ENCODE measurements at regions not wholly inside any gene's neighbourhood (a gene's known extent, or its start where the extent isn't known, plus 50 kb on each side); places are given as distances from the start of the nearest gene placed in this dataset.

- H4K20me1 ChIP-seq, result no peaks in the 10 kb centered on the region
- TF ChIP-seq Cebpa-rat (IDR thresholded peaks at IDR 0.05), result no peak
- no peak overlapping the region for H3K27ac ChIP-seq
- H3K27me3 ChIP-seq, result no peaks in the 10 kb centered on the region
- H3K9me3 ChIP-seq, result no peaks in the 10 kb centered on the region
- H3K4me1 ChIP-seq, result no peaks in the 10 kb centered on the region
- no peak overlapping the region for H3K4me3 ChIP-seq
- no peak overlapping the region for H3K9ac ChIP-seq
- H3K4me2 ChIP-seq, result no peak overlapping the region
- H3K36me3 ChIP-seq, result no peaks in the 10 kb centered on the region
These were observed 548.1 kb downstream of the BRINP3 start for GRCh38 chr1:189929501-189930099.

- TF ChIP-seq Cebpa-rat (IDR thresholded peaks at IDR 0.05), result no peak
- H3K27ac ChIP-seq, result no peak overlapping the region
- H3K9me3 ChIP-seq, result no peaks in the 10 kb centered on the region
- H3K36me3 ChIP-seq, result no peaks in the 10 kb centered on the region
- H3K4me2 ChIP-seq, result no peak overlapping the region
- H3K9ac ChIP-seq, result no peak overlapping the region
- no peak overlapping the region for H3K4me3 ChIP-seq
- H3K27me3 ChIP-seq, result no peaks in the 10 kb centered on the region
- no peaks in the 10 kb centered on the region for H3K4me1 ChIP-seq
- H4K20me1 ChIP-seq, result no peaks in the 10 kb centered on the region
These were observed 540.8 kb downstream of the BRINP3 start for GRCh38 chr1:189936861-189937260.

GRCh38 chr1:189939967-189940366, 537.7 kb downstream of the BRINP3 start:
- no peak overlapping the region for H3K4me3 ChIP-seq
- H3K27ac ChIP-seq, result no peak overlapping the region
- H3K36me3 ChIP-seq, result no peaks in the 10 kb centered on the region
- no peak overlapping the region for H3K4me2 ChIP-seq
- no peaks in the 10 kb centered on the region for H3K4me1 ChIP-seq
- H3K9me3 ChIP-seq, result no peaks in the 10 kb centered on the region
- no peak overlapping the region for H3K9ac ChIP-seq
- H4K20me1 ChIP-seq, result no peaks in the 10 kb centered on the region
- H3K27me3 ChIP-seq, result no peaks in the 10 kb centered on the region
- no peak for TF ChIP-seq Cebpa-rat (IDR thresholded peaks at IDR 0.05)

DNA sequence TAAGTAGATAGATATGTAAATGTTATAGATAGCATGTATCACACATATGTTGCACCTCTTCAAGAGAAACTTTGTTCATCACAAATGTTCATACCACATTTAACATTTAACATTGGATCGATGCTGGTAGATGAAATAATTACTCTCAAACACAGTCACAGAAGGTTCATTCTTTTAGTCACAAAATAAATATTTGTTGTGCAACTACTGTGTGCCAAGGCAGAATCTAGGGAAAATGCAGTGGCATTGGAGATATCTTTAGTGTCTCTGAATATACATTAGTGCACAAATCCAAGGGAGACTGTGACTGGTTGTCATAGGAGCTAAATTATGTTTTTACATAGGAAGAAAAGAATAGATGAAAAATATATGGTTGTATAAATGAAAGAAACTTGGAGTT, 535.7 kb downstream of the BRINP3 start:
- TF ChIP-seq Cebpa-rat (IDR thresholded peaks at IDR 0.05), result no peak
- no peak overlapping the region for H3K4me3 ChIP-seq
- H3K36me3 ChIP-seq, result no peaks in the 10 kb centered on the region
- H3K4me2 ChIP-seq, result no peak overlapping the region
- no peak overlapping the region for H3K9ac ChIP-seq
- H3K27me3 ChIP-seq, result no peaks in the 10 kb centered on the region
- no peaks in the 10 kb centered on the region for H3K9me3 ChIP-seq
- no peaks in the 10 kb centered on the region for H3K4me1 ChIP-seq
- no peak overlapping the region for H3K27ac ChIP-seq
- H4K20me1 ChIP-seq, result no peaks in the 10 kb centered on the region

- no peaks in the 10 kb centered on the region for H3K9me3 ChIP-seq
- no peaks in the 10 kb centered on the region for H3K27me3 ChIP-seq
- H3K27ac ChIP-seq, result no peak overlapping the region
- TF ChIP-seq Cebpa-rat (IDR thresholded peaks at IDR 0.05), result no peak
- no peaks in the 10 kb centered on the region for H4K20me1 ChIP-seq
- H3K4me2 ChIP-seq, result no peak overlapping the region
- H3K9ac ChIP-seq, result no peak overlapping the region
- no peak overlapping the region for H3K4me3 ChIP-seq
- no peaks in the 10 kb centered on the region for H3K36me3 ChIP-seq
- H3K4me1 ChIP-seq, result no peaks in the 10 kb centered on the region
These were observed 518.9 kb downstream of the BRINP3 start for GRCh38 chr1:189958756-189959155.

GRCh38 chr1:189960769-189961168, 516.9 kb downstream of the BRINP3 start:
- no peak overlapping the region for H3K9ac ChIP-seq
- no peaks in the 10 kb centered on the region for H3K4me1 ChIP-seq
- no peaks in the 10 kb centered on the region for H3K27me3 ChIP-seq
- H3K4me3 ChIP-seq, result no peak overlapping the region
- no peak overlapping the region for H3K27ac ChIP-seq
- H4K20me1 ChIP-seq, result no peaks in the 10 kb centered on the region
- no peak overlapping the region for H3K4me2 ChIP-seq
- no peak for TF ChIP-seq Cebpa-rat (IDR thresholded peaks at IDR 0.05)
- H3K36me3 ChIP-seq, result no peaks in the 10 kb centered on the region
- H3K9me3 ChIP-seq, result no peaks in the 10 kb centered on the region

- H3K27ac ChIP-seq, result no peak overlapping the region
- H3K4me2 ChIP-seq, result no peak overlapping the region
- no peaks in the 10 kb centered on the region for H4K20me1 ChIP-seq
- no peak overlapping the region for H3K9ac ChIP-seq
- H3K36me3 ChIP-seq, result no peaks in the 10 kb centered on the region
- TF ChIP-seq Cebpa-rat (IDR thresholded peaks at IDR 0.05), result no peak
- H3K27me3 ChIP-seq, result no peaks in the 10 kb centered on the region
- H3K4me1 ChIP-seq, result no peaks in the 10 kb centered on the region
- no peaks in the 10 kb centered on the region for H3K9me3 ChIP-seq
- H3K4me3 ChIP-seq, result no peak overlapping the region
These were observed 515.5 kb downstream of the BRINP3 start for GRCh38 chr1:189962181-189962580.

DNA sequence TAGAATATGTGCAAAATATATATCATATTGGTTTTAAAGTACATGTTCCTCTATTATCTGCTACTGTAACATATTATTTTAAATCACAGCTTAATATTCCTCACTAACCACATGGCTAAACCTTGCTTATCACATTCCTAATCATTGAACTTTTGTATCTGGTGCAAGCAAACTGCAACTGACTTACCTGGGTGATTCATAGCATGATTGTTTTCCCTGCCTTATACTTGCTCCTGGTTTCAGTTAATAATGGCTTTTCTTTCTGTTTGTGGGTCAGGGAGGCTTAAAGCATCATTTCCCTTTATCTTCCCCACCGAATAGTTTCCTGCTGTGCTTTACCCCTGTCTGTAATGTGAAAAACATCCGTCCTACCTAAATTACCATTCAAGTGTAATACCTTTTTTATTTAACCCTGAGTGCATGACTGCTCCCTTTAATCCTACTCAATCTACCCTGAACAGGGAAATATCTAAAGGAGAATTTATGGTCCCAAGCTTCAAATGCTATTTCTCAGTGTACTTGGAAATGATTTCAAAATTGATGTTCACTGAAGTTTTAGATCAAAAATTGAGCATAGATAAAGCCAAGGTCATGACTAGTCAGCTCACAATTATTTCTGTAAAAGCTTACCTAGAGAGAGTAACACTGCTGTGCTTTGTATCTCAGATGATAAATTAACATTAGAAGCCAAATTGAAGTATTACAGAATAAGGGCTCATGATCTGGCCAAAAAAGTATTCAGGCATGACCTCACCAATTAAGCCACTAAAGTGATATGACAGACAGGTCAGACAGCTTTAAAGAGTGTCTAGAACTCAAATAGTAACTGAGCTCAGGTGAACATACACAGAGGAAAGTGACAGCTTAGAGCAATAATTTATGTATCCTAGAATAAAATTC, 507.1 kb downstream of the BRINP3 start:
- Histone ChIP-seq H3K9me3 (no peaks in the 10 kb centered on the region), H3K27ac (no peak overlapping the region), H3K9ac (no peak overlapping the region), H3K36me3 (no peaks in the 10 kb centered on the region), H4K20me1 (no peaks in the 10 kb centered on the region), H3K4me2 (no peak overlapping the region), H3K4me3 (no peak overlapping the region), H3K27me3 (no peaks in the 10 kb centered on the region), H3K4me1 (no peaks in the 10 kb centered on the region)
- TF ChIP-seq Cebpa-rat (IDR thresholded peaks at IDR 0.05), result no peak

GRCh38 chr1:189971656-189972055, 506.0 kb downstream of the BRINP3 start:
- Histone ChIP-seq H3K27ac (no peak overlapping the region), H3K4me2 (no peak overlapping the region), H3K36me3 (no peaks in the 10 kb centered on the region), H4K20me1 (no peaks in the 10 kb centered on the region), H3K4me1 (no peaks in the 10 kb centered on the region), H3K9me3 (no peaks in the 10 kb centered on the region), H3K27me3 (no peaks in the 10 kb centered on the region), H3K4me3 (no peak overlapping the region), H3K9ac (no peak overlapping the region)
- no peak for TF ChIP-seq Cebpa-rat (IDR thresholded peaks at IDR 0.05)

- H3K27me3 ChIP-seq, result no peaks in the 10 kb centered on the region
- no peaks in the 10 kb centered on the region for H3K4me1 ChIP-seq
- H3K4me3 ChIP-seq, result no peak overlapping the region
- no peak for TF ChIP-seq Cebpa-rat (IDR thresholded peaks at IDR 0.05)
- no peaks in the 10 kb centered on the region for H3K9me3 ChIP-seq
- no peak overlapping the region for H3K27ac ChIP-seq
- H4K20me1 ChIP-seq, result no peaks in the 10 kb centered on the region
- no peaks in the 10 kb centered on the region for H3K36me3 ChIP-seq
- H3K4me2 ChIP-seq, result no peak overlapping the region
- H3K9ac ChIP-seq, result no peak overlapping the region
These were observed 500.5 kb downstream of the BRINP3 start for GRCh38 chr1:189977184-189977583.

All from BLaER1 (cell line).